DND-41 (cell line): ENCODE measurements at regions not wholly inside any gene's neighbourhood (a gene's known extent, or its start where the extent isn't known, plus 50 kb on each side); places are given as distances from the start of the nearest gene placed in this dataset.

Experiments
- ATAC-seq: fragments of 200-7000 bp; cut with Tn5 transposase; 3 replicates; pipeline ENCODE4 v1.9.1; 2021; ENCODE audit warnings: low read depth; ENCODE audit not compliant: insufficient read depth
- DNase-seq: peaks from one replicate; pipeline ENCODE4 v3.0.0-alpha.2; 2020
- H2AFZ ChIP-seq: 2 replicates; pipeline ENCODE4 v1.6.0; 2012; ENCODE audit warnings: low read depth, low read length
- H3K27ac ChIP-seq: 2 replicates; pipeline ENCODE4 v1.5.1; 2012; ENCODE audit warnings: low read length, inconsistent platforms
- H3K27me3 ChIP-seq: fragments of 200-600 bp; sonication (generic); 2 replicates; pipeline ENCODE4 v1.6.0; 2012; ENCODE audit warnings: low read length, mild to moderate bottlenecking, inconsistent platforms; ENCODE audit not compliant: insufficient read depth, poor library complexity
- H3K36me3 ChIP-seq: 2 replicates; pipeline ENCODE4 v1.5.1; 2012; ENCODE audit warnings: low read length, inconsistent platforms; ENCODE audit not compliant: insufficient read depth
- H3K4me1 ChIP-seq: 2 replicates; pipeline ENCODE4 v1.5.1; 2012; ENCODE audit warnings: mild to moderate bottlenecking, low read length; ENCODE audit not compliant: insufficient read depth
- H3K4me2 ChIP-seq: 2 replicates; pipeline ENCODE4 v1.6.0; 2012; ENCODE audit warnings: mild to moderate bottlenecking, moderate library complexity, low read length, inconsistent platforms; ENCODE audit not compliant: insufficient read depth
- H3K4me3 ChIP-seq, 2 experiments: fragments of 200-600 bp in 1 of 2; shearing (Covaris generic) in 1 of 2; 2 replicates each; pipeline ENCODE4 v1.5.1; 2012 to 2016; ENCODE audit warnings: inconsistent platforms in 2 of 2, low read length in 2 of 2, mild to moderate bottlenecking in 2 of 2, low read depth in 1 of 2, moderate library complexity in 1 of 2
- H3K79me2 ChIP-seq: 2 replicates; pipeline ENCODE4 v1.6.0; 2012; ENCODE audit warnings: low read length, inconsistent platforms; ENCODE audit not compliant: insufficient read depth
- H3K9ac ChIP-seq: 2 replicates; pipeline ENCODE4 v1.6.0; 2012; ENCODE audit warnings: low read depth, mild to moderate bottlenecking, inconsistent platforms, low read length, moderate library complexity
- H3K9me3 ChIP-seq: 2 replicates; pipeline ENCODE4 v1.5.1; 2012; ENCODE audit warnings: low read length, moderate library complexity, mild to moderate bottlenecking, inconsistent platforms; ENCODE audit not compliant: insufficient read depth, severe bottlenecking
- H4K20me1 ChIP-seq: 2 replicates; pipeline ENCODE4 v1.6.0; 2012; ENCODE audit warnings: low read length; ENCODE audit not compliant: insufficient read depth
- CTCF ChIP-seq: IDR thresholded peaks from 2 replicates; pipeline ENCODE4 v1.5.1; 2012; ENCODE audit warnings: borderline replicate concordance, low read length, moderate library complexity, mild to moderate bottlenecking; ENCODE audit not compliant: poor library complexity, severe bottlenecking; ENCODE audit errors: extremely low read depth
- EZH2 ChIP-seq: IDR thresholded peaks from 3 replicates; pipeline ENCODE4 v1.6.1; 2012; ENCODE audit warnings: borderline replicate concordance, low read depth, mild to moderate bottlenecking, moderate library complexity, low read length, inconsistent platforms; ENCODE audit not compliant: severe bottlenecking

GRCh38 chr7:159218170-159218569, 73.5 kb upstream of the VIPR2 start:
- Histone ChIP-seq H3K9ac (no peak overlapping the region), H4K20me1 (no peaks in the 10 kb centered on the region), H2AFZ (no peak overlapping the region; the same call in 1 of the 2 replicates), H3K27me3 (no peaks in the 10 kb centered on the region), H3K4me3 (no peak overlapping the region), H3K27ac (no peak overlapping the region), H3K79me2 (no peaks in the 10 kb centered on the region), H3K4me1 (peaks cover 12% of the 10 kb centered on the region; the same call in 1 of the 2 replicates), H3K9me3 (no peaks in the 10 kb centered on the region), H3K36me3 (no peaks in the 10 kb centered on the region), H3K4me2 (no peak overlapping the region)
- peak; percentile 33; the same call in 1 of the 3 replicates for ATAC-seq
- DNase-seq: no peak
- TF ChIP-seq CTCF (no peak), EZH2 (no peak)

- Histone ChIP-seq H3K27ac (no peak overlapping the region), H4K20me1 (no peaks in the 10 kb centered on the region), H3K79me2 (no peaks in the 10 kb centered on the region), H3K9ac (no peak overlapping the region), H3K27me3 (no peaks in the 10 kb centered on the region), H3K4me1 (peaks cover 11% of the 10 kb centered on the region), H2AFZ (no peak overlapping the region), H3K4me3 (no peak overlapping the region), H3K4me2 (no peak overlapping the region), H3K36me3 (no peaks in the 10 kb centered on the region), H3K9me3 (no peaks in the 10 kb centered on the region)
- DNase-seq (no peak), ATAC-seq (no peak)
- no peak for TF ChIP-seq CTCF
- TF ChIP-seq EZH2: no peak
Observed at GRCh38 chr7:159215076-159215475, 70.4 kb upstream of the VIPR2 start.

GRCh38 chr7:159213253-159213652, 68.6 kb upstream of the VIPR2 start:
- DNase-seq (no peak), ATAC-seq (no peak)
- Histone ChIP-seq H3K4me1 (peaks cover 25% of the 10 kb centered on the region), H3K4me3 (no peak overlapping the region), H3K9me3 (no peaks in the 10 kb centered on the region), H3K9ac (no peak overlapping the region), H2AFZ (no peak overlapping the region), H4K20me1 (no peaks in the 10 kb centered on the region), H3K79me2 (no peaks in the 10 kb centered on the region), H3K27ac (no peak overlapping the region), H3K4me2 (no peak overlapping the region), H3K36me3 (no peaks in the 10 kb centered on the region), H3K27me3 (no peaks in the 10 kb centered on the region)
- TF ChIP-seq CTCF (no peak), EZH2 (no peak)

- H3K4me3 ChIP-seq: no peak overlapping the region
- H3K36me3 ChIP-seq: no peaks in the 10 kb centered on the region
- H3K9ac ChIP-seq: no peak overlapping the region
- H3K9me3 ChIP-seq: no peaks in the 10 kb centered on the region
- peaks cover 30% of the 10 kb centered on the region for H3K4me1 ChIP-seq
- no peaks in the 10 kb centered on the region for H4K20me1 ChIP-seq
- H3K79me2 ChIP-seq: no peaks in the 10 kb centered on the region
- no peak for TF ChIP-seq EZH2
- TF ChIP-seq CTCF: no peak
- DNase-seq (no peak), ATAC-seq (no peak)
- H3K27ac ChIP-seq: no peak overlapping the region
- no peaks in the 10 kb centered on the region for H3K27me3 ChIP-seq
- no peak overlapping the region for H3K4me2 ChIP-seq
- H2AFZ ChIP-seq: no peak overlapping the region
Observed at GRCh38 chr7:159212226-159212625, 67.6 kb upstream of the VIPR2 start.
